GM21737 (cell line): ENCODE measurements at regions not wholly inside any gene's neighbourhood (a gene's known extent, or its start where the extent isn't known, plus 50 kb on each side); places are given as distances from the start of the nearest gene placed in this dataset.
"Not testable (repeated sequence)": the region's sequence is repeated elsewhere in the genome, so short reads cannot be mapped to it uniquely, and the experiment has no call there.

ENCODE experiments used
- ATAC-seq: cut with Tn5 transposase; IDR thresholded peaks from one replicate; pipeline ENCODE4 v1.9.1; 2021; ENCODE audit warnings: mild to moderate bottlenecking, moderate library complexity; ENCODE audit not compliant: unreplicated experiment

- no peak for ATAC-seq
Observed at GRCh38 chr7:82625377-82625776, 181.8 kb upstream of the CACNA2D1 start.

- ATAC-seq = no peak
Observed at GRCh38 chr7:82624965-82625364, 181.4 kb upstream of the CACNA2D1 start.

GRCh38 chr7:82624337-82624736 is 180.8 kb upstream of the CACNA2D1 start:
- ATAC-seq = no peak

- ATAC-seq = no peak
Observed at GRCh38 chr7:82623812-82624211, 180.2 kb upstream of the CACNA2D1 start.

- no peak for ATAC-seq
Observed at GRCh38 chr7:82617156-82617555, 173.6 kb upstream of the CACNA2D1 start.

GRCh38 chr7:82616059-82616728 is 172.6 kb upstream of the CACNA2D1 start:
- no peak for ATAC-seq

- ATAC-seq = no peak
Observed at GRCh38 chr7:82615527-82615926, 171.9 kb upstream of the CACNA2D1 start.

GRCh38 chr7:82609746-82610145 is 166.2 kb upstream of the CACNA2D1 start:
- ATAC-seq = no peak

- no peak for ATAC-seq
Observed at GRCh38 chr7:82605247-82605864, 161.8 kb upstream of the CACNA2D1 start.

GRCh38 chr7:82602066-82602465 is 158.5 kb upstream of the CACNA2D1 start:
- no peak for ATAC-seq

- ATAC-seq = no peak
Observed at GRCh38 chr7:82600531-82600930, 157.0 kb upstream of the CACNA2D1 start.

- ATAC-seq = no peak
Observed at GRCh38 chr7:82599895-82600294, 156.3 kb upstream of the CACNA2D1 start.

GRCh38 chr7:82598958-82599357 is 155.4 kb upstream of the CACNA2D1 start:
- ATAC-seq = no peak

- ATAC-seq = not testable (repeated sequence)
Observed at GRCh38 chr7:82595795-82596194, 152.2 kb upstream of the CACNA2D1 start.

GRCh38 chr7:82595176-82595575 is 151.6 kb upstream of the CACNA2D1 start:
- ATAC-seq = no peak

GRCh38 chr7:82594665-82595064 is 151.1 kb upstream of the CACNA2D1 start:
- ATAC-seq = no peak

- no peak for ATAC-seq
Observed at GRCh38 chr7:82593780-82594179, 150.2 kb upstream of the CACNA2D1 start.

GRCh38 chr7:82592416-82592815 is 148.8 kb upstream of the CACNA2D1 start:
- ATAC-seq = no peak

- ATAC-seq = no peak
Observed at GRCh38 chr7:82579047-82579446, 135.5 kb upstream of the CACNA2D1 start.

- no peak for ATAC-seq
Observed at GRCh38 chr7:82578430-82578829, 134.9 kb upstream of the CACNA2D1 start.

GRCh38 chr7:82572195-82572880 is 128.8 kb upstream of the CACNA2D1 start:
- peak; percentile 89 for ATAC-seq

- ATAC-seq = not testable (repeated sequence)
Observed at GRCh38 chr7:82571047-82571446, 127.5 kb upstream of the CACNA2D1 start.
